HCT116 (cell line): ENCODE measurements at regions not wholly inside any gene's neighbourhood (a gene's known extent, or its start where the extent isn't known, plus 50 kb on each side); places are given as distances from the start of the nearest gene placed in this dataset.

Source experiments
- ATAC-seq: fragments of 200-7000 bp; cut with Tn5 transposase; 2 replicates; pipeline ENCODE4 v1.9.1; 2020; ENCODE audit warnings: mild to moderate bottlenecking, moderate library complexity
- BruUV-seq: library from RNA; stranded (reverse); fragments of 400-500 nt; replicated peaks from 2 replicates; lab custom pipeline; 2021; lab: Mats Ljungman, UMichigan
- CTCF ChIA-PET: fragments of 300-600 bp; sonication (Branson Sonifier 250); formaldehyde crosslinking; loops from one replicate; lab custom pipeline; 2021; ENCODE audit warnings: antibody characterized with exemption; lab: Charles Lee
- POLR2A ChIA-PET: fragments of 300-600, 350-600 bp; sonication (Branson Sonifier 250); formaldehyde crosslinking; loops from one replicate; lab custom pipeline; 2021; ENCODE audit warnings: antibody characterized with exemption; lab: Charles Lee
- RAD21 ChIA-PET, 2 experiments: fragments of 300-600 bp; sonication (Branson Sonifier 250); formaldehyde crosslinking; loops; one replicate each; lab custom pipeline; 2023; ENCODE audit warnings: low total read pairs in 2 of 2; ENCODE audit not compliant: uncharacterized antibody in 2 of 2, unreplicated experiment in 2 of 2, low non-redundant PET in 1 of 2; lab: Charles Lee
- DNase-seq: peaks from one replicate; pipeline ENCODE4 v3.0.0-alpha.2; 2010; ENCODE audit warnings: low read depth, low spot score
- H2AFZ ChIP-seq: fragments of 200-600 bp; shearing (Covaris generic), sonication (generic); 2 replicates; pipeline ENCODE4 v1.6.1; 2017; ENCODE audit warnings: low read depth, mixed run types, mixed read lengths, antibody characterized with exemption, low read length; ENCODE audit not compliant: poor library complexity, severe bottlenecking
- H3K27ac ChIP-seq: 2 replicates; pipeline ENCODE4 v1.5.1; 2012; ENCODE audit warnings: low read depth, low read length
- H3K27me3 ChIP-seq: fragments of 200-600 bp; sonication (generic); 2 replicates; pipeline ENCODE4 v1.6.1; 2016; ENCODE audit warnings: mixed run types, low read length, mixed read lengths; ENCODE audit not compliant: insufficient read depth
- H3K36me3 ChIP-seq, 2 experiments: fragments of 200-500 bp in 1 of 2; fragments of 200-600 bp in 1 of 2; sonication (Bioruptor generic) in 1 of 2; sonication (generic) in 1 of 2; 2 replicates each; pipeline versions ENCODE4 v1.5.1 to v1.6.1; 2014 to 2016; ENCODE audit warnings: low read length in 2 of 2, inconsistent platforms in 1 of 2, mixed read lengths in 1 of 2, mixed run types in 1 of 2; ENCODE audit not compliant: insufficient read depth in 2 of 2, control insufficient read depth in 1 of 2
- H3K4me1 ChIP-seq, 2 experiments: fragments of 200-600 bp in 1 of 2; sonication (generic) in 1 of 2; 2 replicates each; pipeline versions ENCODE4 v1.5.1 to v1.6.1; 2012 to 2017; ENCODE audit warnings: low read length in 2 of 2, inconsistent platforms in 1 of 2, mild to moderate bottlenecking in 1 of 2, mixed read lengths in 1 of 2, mixed run types in 1 of 2, moderate library complexity in 1 of 2; ENCODE audit not compliant: insufficient read depth in 2 of 2, control insufficient read depth in 1 of 2
- H3K4me2 ChIP-seq: fragments of 200-600 bp; sonication (generic); 2 replicates; pipeline ENCODE4 v1.6.1; 2017; ENCODE audit warnings: mixed run types, low read length, mixed read lengths
- H3K4me3 ChIP-seq, 2 experiments: fragments of 200-600 bp in 1 of 2; sonication (generic) in 1 of 2; replicated peaks in 1 of 2; 2 replicates each; pipeline ENCODE4 v1.5.1; 2011 to 2016; ENCODE audit warnings: low read length in 2 of 2, control low read depth in 1 of 2, low read depth in 1 of 2, mild to moderate bottlenecking in 1 of 2, mixed read lengths in 1 of 2, mixed run types in 1 of 2
- H3K79me2 ChIP-seq: fragments of 200-600 bp; sonication (generic); 2 replicates; pipeline ENCODE4 v1.6.1; 2017; ENCODE audit warnings: mild to moderate bottlenecking, mixed run types, low read length, moderate library complexity, mixed read lengths; ENCODE audit not compliant: insufficient read depth
- H3K9ac ChIP-seq: fragments of 200-600 bp; sonication (generic); 2 replicates; pipeline ENCODE4 v1.6.1; 2016; ENCODE audit warnings: low read length, mixed read lengths
- H3K9me2 ChIP-seq: fragments of 200-600 bp; sonication (generic), shearing (Covaris generic); 2 replicates; pipeline ENCODE4 v1.6.1; 2017; ENCODE audit warnings: mixed run types, mild to moderate bottlenecking, moderate library complexity; ENCODE audit not compliant: insufficient read depth
- H3K9me3 ChIP-seq, 2 experiments: fragments of 200-500 bp in 1 of 2; fragments of 200-600 bp in 1 of 2; sonication (Bioruptor generic) in 1 of 2; sonication (generic) in 1 of 2; 2 replicates each; pipeline ENCODE4 v1.6.1; 2014 to 2017; ENCODE audit warnings: low read length in 2 of 2, mixed read lengths in 2 of 2, inconsistent platforms in 1 of 2, low read depth in 1 of 2, mild to moderate bottlenecking in 1 of 2, mixed run types in 1 of 2, moderate library complexity in 1 of 2; ENCODE audit not compliant: control insufficient read depth in 1 of 2, insufficient read depth in 1 of 2
- H4K20me1 ChIP-seq: fragments of 200-600 bp; sonication (generic), shearing (Covaris generic); 2 replicates; pipeline ENCODE4 v1.6.1; 2017; ENCODE audit warnings: mixed run types, mild to moderate bottlenecking, moderate library complexity; ENCODE audit not compliant: insufficient read depth
- ATF3 ChIP-seq: IDR thresholded peaks from 2 replicates; pipeline ENCODE4 v1.6.1; 2012
- CEBPB ChIP-seq: IDR thresholded peaks from 2 replicates; pipeline ENCODE4 v1.6.1; 2012; ENCODE audit warnings: low read depth
- ELF1 ChIP-seq: IDR thresholded peaks from 2 replicates; pipeline ENCODE4 v1.6.1; 2012; ENCODE audit warnings: low read depth, borderline replicate concordance
- EZH2phosphoT487 ChIP-seq: fragments of 200-600 bp; IDR thresholded peaks from 2 replicates; pipeline ENCODE4 v1.6.1; 2018; ENCODE audit warnings: antibody characterized with exemption, borderline replicate concordance
- JUND ChIP-seq: IDR thresholded peaks from 2 replicates; pipeline ENCODE4 v1.6.1; 2012
- MAX ChIP-seq: IDR thresholded peaks from 2 replicates; pipeline ENCODE4 v1.6.1; 2012
- POLR2AphosphoS5 ChIP-seq: IDR thresholded peaks from 2 replicates; pipeline ENCODE4 v1.6.1; 2011; ENCODE audit warnings: mild to moderate bottlenecking, low read depth, low read length, moderate library complexity
- RAD21 ChIP-seq: IDR thresholded peaks from 2 replicates; pipeline ENCODE4 v1.6.1; 2012; ENCODE audit warnings: low read depth, mild to moderate bottlenecking
- SIN3A ChIP-seq: IDR thresholded peaks from 2 replicates; pipeline ENCODE4 v1.6.1; 2012; ENCODE audit warnings: low read depth
- SP1 ChIP-seq: IDR thresholded peaks from 2 replicates; pipeline ENCODE4 v1.6.1; 2012; ENCODE audit warnings: low read depth
- TCF7L2 ChIP-seq: IDR thresholded peaks from 2 replicates; pipeline ENCODE4 v1.7.0; 2011; ENCODE audit warnings: borderline replicate concordance, inconsistent platforms; ENCODE audit not compliant: insufficient read depth, insufficient read length; ENCODE audit errors: extremely low read depth
- YY1 ChIP-seq: IDR thresholded peaks from 2 replicates; pipeline ENCODE4 v1.6.1; 2011; ENCODE audit warnings: low read length, low read depth, moderate library complexity, mild to moderate bottlenecking; ENCODE audit not compliant: insufficient replicate concordance; ENCODE audit errors: extremely low read depth
- ZFX ChIP-seq: fragments of 450-650 bp; IDR thresholded peaks from 2 replicates; pipeline ENCODE4 v1.6.1; 2017
- ZNF274 ChIP-seq: fragments of 200-500 bp; sonication (Bioruptor generic); IDR thresholded peaks from 2 replicates; pipeline ENCODE4 v1.6.1; 2014; ENCODE audit warnings: mild to moderate bottlenecking, low read depth, low read length, inconsistent platforms
- intact Hi-C: fragments of 100-400 bp; cut with micrococcal nuclease; formaldehyde crosslinking; loops from 2 replicates; pipeline ENCODE4 v1.10.0; 2022

- no peak for TF ChIP-seq MAX
- TF ChIP-seq ZFX: no peak
- TF ChIP-seq RAD21: no peak
- TF ChIP-seq EZH2phosphoT487: no peak
These were observed 384.2 kb downstream of the TAF11L14 start (continued) for GRCh38 chr5:18018472-18018871.

- BruUV-seq: no TSS peak
- H3K27me3 ChIP-seq: no peaks in the 10 kb centered on the region
- no peak overlapping the region for H3K9ac ChIP-seq
- H3K4me2 ChIP-seq: no peak overlapping the region
- no peak overlapping the region for H3K27ac ChIP-seq
- H2AFZ ChIP-seq: no peak overlapping the region
- no peak for DNase-seq
- TF ChIP-seq YY1: no peak
- TF ChIP-seq RAD21: no peak
- no peak for TF ChIP-seq SIN3A
- no peak for TF ChIP-seq CEBPB
- TF ChIP-seq ELF1: no peak
- H3K9me3 ChIP-seq: peaks cover 0 to 14% of the 10 kb centered on the region in 2 experiments; a peak in 2 of 4 replicates
- ChIA-PET POLR2A (no interaction called here), CTCF (no interaction called here), RAD21 (no interaction called here)
- no peaks in the 10 kb centered on the region for H3K79me2 ChIP-seq
- no peaks in the 10 kb centered on the region for H3K36me3 ChIP-seq
- no peak for ATAC-seq
- no peak overlapping the region for H3K4me3 ChIP-seq
- H4K20me1 ChIP-seq: no peaks in the 10 kb centered on the region
- intact Hi-C loops: no loop called here
- H3K4me1 ChIP-seq: no peaks in the 10 kb centered on the region
- H3K9me2 ChIP-seq: no peaks in the 10 kb centered on the region
These were observed 389.0 kb downstream of the TAF11L14 start for GRCh38 chr5:18023275-18023674.

GRCh38 chr5:18023986-18024385, 389.7 kb downstream of the TAF11L14 start:
- H3K4me3 ChIP-seq: no peak overlapping the region
- no TSS peak for BruUV-seq

More at GRCh38 chr5:18023986-18024385, 389.7 kb downstream of the TAF11L14 start:
- no peak for ATAC-seq
- H3K36me3 ChIP-seq: no peaks in the 10 kb centered on the region
- ChIA-PET CTCF (no interaction called here), POLR2A (no interaction called here), RAD21 (no interaction called here)
- no peak for DNase-seq
- H3K4me1 ChIP-seq: no peaks in the 10 kb centered on the region
- no peak overlapping the region for H3K27ac ChIP-seq
- H3K9me2 ChIP-seq: no peaks in the 10 kb centered on the region
- intact Hi-C loops: no loop called here
- no peak for TF ChIP-seq JUND
- no peak for TF ChIP-seq ZNF274
- TF ChIP-seq RAD21: no peak
- no peak for TF ChIP-seq YY1
- no peak for TF ChIP-seq MAX
- TF ChIP-seq SP1: no peak
- TF ChIP-seq POLR2AphosphoS5: no peak
- no peak for TF ChIP-seq TCF7L2
- no peak for TF ChIP-seq ATF3
- no peak overlapping the region for H3K4me2 ChIP-seq
- no peak overlapping the region for H2AFZ ChIP-seq
- H3K9ac ChIP-seq: no peak overlapping the region
- peaks cover 3 to 14% of the 10 kb centered on the region in 2 experiments; a peak in 2 of 4 replicates for H3K9me3 ChIP-seq
- H4K20me1 ChIP-seq: no peaks in the 10 kb centered on the region
- H3K27me3 ChIP-seq: no peaks in the 10 kb centered on the region
- no peaks in the 10 kb centered on the region for H3K79me2 ChIP-seq
